GM18511 (cell line): ENCODE measurements at regions not wholly inside any gene's neighbourhood (a gene's known extent, or its start where the extent isn't known, plus 50 kb on each side); places are given as distances from the start of the nearest gene placed in this dataset.
"Not testable (repeated sequence)": the region's sequence is repeated elsewhere in the genome, so short reads cannot be mapped to it uniquely, and the experiment has no call there.

ENCODE experiments used
- ATAC-seq: cut with Tn5 transposase; IDR thresholded peaks from one replicate; pipeline ENCODE4 v1.9.1; 2021; ENCODE audit warnings: mild to moderate bottlenecking, moderate library complexity; ENCODE audit not compliant: unreplicated experiment

DNA sequence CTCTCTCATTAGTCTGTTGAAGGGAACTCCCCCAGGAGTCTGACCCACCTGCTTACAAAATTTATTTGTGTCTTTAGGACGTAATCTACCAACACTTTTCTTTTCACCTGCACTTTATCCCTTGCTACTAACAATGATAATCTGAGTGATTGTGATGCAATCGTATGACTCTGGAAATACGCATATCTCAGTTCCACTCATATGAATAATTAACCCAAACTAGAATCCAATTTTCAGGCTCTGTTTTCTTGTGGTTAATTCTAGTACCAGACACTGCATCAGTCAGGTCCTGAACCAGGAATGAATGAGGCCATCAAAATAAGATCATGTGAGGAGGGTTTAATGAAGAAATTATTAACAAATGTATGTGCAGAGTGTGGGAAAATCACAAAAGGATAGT is 158.4 kb upstream of the SRD5A2 start:
- no peak for ATAC-seq

DNA sequence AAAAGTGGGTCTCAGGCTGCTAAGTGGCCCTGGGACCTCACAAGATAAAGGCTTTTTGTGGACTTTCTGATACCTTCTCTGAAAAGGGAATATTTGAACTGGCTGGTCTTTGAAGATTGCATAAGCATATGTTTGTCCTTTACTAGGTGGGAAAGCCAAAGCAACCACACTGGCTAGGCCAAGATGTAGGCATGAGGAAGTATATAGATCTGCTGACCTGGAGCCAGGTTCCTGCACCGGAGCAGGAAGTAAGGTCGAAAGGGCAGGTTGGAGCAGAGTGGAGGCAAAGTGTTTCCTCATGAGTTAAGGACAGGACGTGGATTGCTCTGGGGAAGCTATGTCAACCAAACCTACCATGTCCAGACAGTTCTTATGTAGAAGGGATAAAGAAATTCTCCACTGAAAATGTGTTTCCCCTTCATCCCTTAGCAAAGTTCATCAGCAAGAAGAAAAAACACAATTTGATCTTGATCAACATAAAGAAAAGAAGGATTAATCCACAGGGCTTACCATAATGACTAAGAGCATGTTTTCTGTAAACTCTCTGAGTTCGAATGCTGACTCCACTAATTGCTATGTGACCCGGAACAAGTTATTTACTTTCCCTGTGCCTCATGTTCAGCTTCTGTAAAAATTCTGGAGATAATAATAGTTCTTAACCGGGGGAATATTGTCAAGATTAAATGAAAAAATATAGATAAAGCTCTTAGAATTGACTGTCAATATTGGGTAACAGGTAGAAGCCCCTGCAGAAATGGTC is 156.1 kb upstream of the SRD5A2 start:
- no peak for ATAC-seq

DNA sequence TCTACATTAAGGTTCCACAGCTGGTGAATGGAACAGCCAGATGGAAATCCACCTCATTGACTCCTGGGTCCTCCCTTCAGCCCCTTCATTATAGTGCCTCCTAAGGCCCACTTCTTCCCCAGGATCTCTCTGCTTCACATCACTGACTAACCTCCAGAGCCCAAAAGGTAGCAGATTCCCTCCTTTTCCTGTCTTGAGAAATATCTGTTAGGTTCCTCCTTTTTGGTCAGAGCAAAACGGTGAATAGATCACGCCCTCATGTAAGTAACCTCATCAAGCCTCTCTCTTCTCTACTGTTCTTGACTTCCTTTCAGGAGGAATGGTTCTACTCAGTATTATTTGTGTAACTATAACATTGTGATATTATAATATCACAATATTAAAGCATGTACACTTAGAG is 155.0 kb upstream of the SRD5A2 start:
- no peak for ATAC-seq

DNA sequence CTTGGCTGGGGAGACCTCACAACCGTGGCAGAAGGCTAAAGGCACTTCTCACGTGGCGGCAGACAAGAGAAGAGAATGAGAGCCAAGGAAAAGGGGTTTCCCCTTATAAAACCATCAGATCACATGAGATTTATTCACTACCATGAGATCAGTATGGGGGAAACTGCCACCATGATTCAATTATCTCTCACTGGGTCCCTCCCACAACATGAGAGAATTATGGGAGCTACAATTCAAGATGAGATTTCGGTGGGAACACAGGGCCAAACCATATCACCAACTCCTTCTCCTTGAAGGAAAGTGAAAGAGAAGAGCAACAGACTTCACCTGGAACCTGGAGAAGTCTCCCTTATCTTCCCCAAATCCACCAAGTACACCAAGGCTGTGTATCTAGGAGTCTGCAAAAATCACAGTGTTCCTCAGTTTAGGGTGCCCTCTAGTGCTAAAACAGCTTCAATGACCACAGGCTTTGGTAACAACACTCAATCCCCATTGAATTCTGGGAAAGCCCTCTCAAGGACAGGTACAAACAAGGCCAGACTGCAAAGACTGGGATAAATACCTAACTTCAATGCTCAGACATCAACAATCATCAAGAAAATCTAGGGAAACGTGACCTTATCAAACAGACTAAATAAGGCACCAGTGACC is 148.8 kb upstream of the SRD5A2 start:
- ATAC-seq = no peak

DNA sequence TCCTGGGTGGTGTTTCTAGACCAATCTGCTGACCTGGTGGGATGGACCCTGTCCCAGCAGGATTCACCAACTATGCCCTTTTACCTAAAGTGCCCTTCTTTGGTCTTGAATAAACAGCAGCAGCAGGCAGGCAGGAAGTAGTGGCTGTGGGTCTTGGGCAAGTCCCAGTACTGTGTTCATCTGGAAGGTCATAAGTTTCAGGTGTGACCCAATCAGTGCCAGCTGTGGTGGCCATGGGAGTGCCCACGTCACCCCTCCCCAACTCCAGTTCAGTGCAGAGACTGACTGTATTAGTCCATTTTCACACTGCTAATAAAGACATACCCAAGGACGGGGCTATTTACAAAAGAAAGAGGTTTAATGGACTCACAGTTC is 148.3 kb upstream of the SRD5A2 start:
- no peak for ATAC-seq

DNA sequence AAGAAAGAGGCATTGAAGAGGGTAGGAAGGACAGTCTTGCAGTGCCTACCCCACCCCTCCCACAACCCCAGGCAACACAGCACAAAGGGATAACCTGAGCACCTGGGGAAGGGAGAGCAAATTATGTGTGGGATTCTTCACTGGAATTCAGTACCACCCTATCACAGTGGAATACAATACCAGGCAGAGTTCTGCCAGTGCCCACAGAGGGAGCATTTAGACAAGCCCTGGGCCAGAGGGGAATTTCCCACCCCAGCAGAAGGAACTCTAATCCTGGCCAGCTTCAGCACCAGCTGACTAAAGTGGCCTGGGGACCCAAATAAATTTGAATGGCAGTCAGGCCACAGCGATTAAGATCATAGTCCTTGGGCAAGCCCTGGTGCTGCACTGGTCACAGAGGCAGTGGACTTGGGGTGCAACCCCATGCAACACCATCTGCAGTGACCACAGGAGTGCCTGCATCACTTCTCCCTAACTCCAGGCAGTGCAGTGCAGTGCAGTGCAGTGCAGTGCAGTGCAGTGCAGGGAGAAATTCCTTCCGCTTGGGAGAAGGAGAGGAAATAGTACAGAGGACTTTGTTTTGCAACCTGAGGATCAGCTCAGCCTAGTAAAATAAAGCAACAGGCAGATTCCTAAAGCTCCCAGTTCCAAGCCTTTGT is 147.8 kb upstream of the SRD5A2 start:
- no peak for ATAC-seq

DNA sequence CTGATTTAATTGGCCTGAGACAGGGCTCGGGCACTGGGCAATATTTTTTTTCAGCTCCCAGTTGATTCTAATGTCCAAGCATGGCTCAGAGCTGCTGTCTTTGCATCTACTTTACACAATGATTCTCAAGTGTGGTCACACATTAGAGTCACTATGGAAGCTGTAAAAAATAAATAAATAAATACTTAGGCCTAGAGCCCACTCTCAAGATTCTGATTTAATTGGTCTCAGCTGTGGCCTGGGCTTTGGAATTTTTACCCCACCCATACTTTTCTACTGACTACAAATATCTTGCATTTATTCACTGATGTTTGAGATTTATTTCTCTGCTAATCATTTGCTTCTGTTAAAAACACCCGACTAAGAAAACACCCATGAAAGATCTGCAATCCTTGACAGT is 145.7 kb upstream of the SRD5A2 start:
- ATAC-seq = no peak

DNA sequence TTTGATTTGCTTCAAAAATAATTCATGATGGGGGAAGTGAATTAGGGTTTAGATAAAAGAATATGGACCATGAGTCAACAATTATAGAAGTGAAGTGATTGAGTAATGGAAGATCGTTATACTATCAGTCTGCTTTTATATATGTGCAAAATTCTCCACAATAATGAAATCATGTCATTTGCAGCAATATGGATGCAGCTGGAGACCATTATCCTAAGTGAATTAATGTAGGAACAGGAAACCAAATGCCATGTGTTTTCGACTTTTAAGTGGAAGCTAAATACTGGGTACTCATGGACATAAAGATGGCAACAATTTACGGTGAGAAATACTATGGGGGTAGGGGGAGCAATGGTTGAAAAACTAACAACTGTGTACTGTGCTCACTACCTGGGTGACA is 144.7 kb upstream of the SRD5A2 start:
- no peak for ATAC-seq

DNA sequence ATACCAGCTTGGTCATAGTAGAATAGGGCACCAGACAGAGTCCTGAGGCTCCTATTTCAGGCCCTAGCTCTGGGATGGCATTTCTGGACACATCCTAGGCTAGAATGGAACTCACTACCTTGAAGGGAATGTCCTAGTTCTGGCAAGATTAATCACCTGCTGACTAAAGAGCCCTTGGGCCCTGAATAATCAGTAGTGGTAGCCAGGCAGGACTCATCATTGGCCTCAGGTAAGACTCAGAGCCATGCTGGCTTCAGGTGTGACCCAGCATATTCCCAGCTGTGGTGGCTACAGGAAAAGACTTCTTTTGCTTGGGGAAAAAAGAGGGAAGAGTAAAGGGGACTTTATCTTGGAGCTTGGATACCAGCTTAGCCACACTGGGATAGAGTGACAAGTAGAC is 131.0 kb upstream of the SRD5A2 start:
- ATAC-seq = no peak

DNA sequence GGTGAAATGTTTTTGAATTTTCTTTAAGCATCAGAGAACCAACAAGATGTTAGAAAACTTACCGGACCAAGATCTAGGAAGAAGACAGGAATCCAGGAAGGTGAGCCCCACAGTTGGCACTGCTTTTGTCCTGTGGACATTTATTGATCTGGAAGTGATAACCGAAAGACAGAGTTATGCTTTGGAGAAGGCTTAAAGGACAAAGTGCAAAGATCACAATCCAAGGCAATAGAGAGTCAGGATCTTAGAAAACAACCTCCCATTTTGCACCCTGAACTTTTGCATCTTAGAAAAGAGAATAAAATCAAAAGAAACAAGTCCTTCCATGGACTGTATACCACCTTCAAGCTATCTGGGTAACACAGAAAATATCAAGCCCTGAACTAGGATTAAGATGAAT is 129.4 kb upstream of the SRD5A2 start:
- ATAC-seq = no peak

DNA sequence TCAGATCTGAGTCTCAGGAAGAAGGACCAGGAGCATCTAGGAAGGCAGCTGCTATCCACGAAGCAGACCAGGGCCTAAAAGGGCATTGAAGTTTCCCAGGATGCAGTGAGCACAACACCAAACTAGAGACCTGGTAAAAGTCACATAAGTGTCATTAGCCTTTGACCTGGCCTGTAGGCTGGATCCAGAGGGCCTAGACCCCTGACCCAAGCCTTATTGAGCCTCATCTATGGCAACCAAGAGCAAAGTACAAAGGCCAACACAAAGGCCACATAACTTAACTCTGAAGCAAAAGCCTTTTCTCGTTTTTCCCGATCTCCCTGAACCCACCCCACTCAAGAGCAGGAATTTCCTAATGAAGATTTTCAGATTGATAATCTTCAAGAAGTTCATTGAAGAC is 127.3 kb upstream of the SRD5A2 start:
- ATAC-seq = no peak

DNA sequence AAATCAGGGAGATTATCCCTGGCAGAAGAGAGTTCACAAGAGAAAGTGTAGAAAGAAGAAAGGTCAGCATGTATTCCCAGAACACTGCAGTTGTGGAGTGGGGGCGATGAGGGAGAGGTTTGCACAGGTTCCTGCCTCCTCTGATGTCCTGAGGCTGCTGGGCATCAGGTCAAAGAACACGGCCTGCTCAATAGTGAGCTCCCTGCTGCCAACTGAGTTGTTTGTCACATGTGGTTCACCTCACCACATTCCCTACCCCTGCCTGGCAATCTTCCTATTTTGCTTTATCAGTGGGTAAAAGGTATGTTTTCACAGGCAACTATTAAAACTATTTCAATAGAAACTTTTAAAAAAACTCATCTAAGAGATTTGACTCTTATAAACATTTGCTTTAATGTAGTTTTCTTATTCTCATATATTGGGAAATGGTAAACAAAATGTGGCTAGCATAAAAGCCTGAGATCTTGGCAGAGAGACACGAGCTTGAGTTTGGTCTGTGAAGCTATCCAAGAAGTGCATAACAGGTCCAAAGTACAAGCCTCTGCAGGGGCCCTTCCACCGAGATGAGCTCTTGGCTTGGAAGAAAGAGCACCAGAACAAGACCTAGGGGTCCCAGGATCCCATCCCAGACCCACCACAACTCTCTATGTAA is 123.9 kb upstream of the SRD5A2 start:
- no peak for ATAC-seq

DNA sequence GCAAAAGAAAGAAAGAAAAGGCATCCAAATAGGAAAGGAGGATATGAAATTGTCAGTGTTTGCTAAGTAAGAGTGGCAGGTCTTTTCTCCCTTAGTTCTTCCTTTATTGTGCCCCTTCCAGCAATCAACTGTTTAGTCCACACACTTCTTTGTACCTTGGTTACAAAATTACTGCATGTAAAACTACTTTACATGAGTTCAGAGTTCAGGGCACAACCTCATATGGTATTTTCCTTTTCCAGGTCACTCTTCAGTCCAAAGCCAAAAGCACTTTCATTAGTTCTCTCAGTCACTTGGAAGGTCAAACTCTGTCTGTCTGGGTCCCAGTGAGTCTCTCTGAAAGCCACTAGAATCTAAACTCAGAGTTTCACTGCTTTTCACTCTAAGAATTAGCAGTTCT is 122.5 kb upstream of the SRD5A2 start:
- ATAC-seq = no peak

DNA sequence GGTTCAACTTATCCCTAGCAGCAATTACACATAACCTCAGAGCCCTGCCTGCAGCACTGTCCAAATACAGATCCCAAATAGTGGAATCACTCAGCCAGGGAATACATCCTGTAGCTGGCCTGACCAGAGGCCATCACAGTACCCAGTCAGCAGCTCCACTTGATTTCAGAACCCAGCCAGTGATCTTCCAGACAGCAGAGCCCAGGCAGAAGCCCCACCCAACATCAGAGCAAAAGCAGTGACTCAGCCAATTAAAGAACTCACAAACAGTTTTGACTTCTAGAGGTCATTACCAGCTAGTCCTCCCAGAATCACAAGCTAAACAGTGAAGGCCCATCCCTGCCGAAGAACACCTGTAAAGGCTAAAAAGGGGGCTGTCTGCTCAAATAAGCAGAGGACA is 118.0 kb upstream of the SRD5A2 start:
- ATAC-seq = no peak

DNA sequence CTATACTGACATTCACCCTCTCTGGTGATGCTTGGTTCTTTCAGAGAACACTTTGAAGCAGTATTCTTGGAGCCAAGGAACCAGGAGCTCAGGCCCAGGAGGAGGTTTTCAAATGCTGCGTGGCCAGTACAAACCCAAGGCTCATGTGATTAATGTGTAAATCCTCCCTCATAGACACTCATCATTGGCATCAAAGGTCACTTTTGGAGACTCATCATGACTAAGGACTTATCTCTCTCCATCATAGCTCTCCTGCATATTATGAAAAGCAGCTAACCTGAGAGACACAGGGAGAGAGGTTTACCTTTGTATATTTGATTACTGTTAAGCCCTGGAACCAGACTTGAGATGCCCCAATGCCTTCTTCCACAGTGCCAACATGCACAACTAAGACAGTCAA is 115.3 kb upstream of the SRD5A2 start:
- ATAC-seq = no peak

DNA sequence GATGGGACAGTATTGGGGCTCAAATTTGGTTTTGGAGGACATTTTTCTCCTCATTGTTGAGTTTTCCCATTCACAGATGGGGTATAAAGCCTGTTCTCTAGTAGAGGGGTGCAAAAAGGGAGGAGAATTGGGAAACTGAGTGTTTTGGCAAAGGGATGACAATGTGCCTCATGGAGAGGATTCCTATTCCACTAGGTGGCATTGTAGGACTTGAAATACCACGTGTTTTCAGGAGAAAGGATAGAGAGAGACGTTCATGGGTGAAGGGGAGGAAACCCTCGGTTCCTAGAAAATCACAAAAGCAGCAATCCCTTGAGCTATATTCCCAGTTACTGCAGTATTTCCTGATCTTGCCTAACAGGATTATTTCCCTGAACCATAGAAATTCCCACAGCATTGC is 113.7 kb upstream of the SRD5A2 start:
- no peak for ATAC-seq

DNA sequence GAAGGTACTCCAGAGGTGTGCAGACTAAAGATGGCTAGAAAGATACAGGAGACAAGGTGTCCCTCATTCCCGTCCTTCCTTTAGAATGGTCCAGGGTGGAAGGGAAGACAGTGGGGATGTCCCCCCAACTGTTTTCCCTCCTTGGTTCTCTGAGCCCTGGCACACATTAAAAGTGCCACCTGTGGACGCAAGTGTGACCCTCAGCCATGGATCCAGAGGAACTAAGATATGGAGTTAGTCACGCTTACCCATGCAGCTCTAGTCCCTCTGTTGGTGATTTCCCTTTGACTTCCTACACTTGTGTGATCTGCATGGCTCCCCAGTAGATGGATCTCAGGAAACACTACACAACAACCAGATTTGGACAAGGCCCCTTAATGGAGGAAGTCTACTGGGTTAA is 113.1 kb upstream of the SRD5A2 start:
- no peak for ATAC-seq

DNA sequence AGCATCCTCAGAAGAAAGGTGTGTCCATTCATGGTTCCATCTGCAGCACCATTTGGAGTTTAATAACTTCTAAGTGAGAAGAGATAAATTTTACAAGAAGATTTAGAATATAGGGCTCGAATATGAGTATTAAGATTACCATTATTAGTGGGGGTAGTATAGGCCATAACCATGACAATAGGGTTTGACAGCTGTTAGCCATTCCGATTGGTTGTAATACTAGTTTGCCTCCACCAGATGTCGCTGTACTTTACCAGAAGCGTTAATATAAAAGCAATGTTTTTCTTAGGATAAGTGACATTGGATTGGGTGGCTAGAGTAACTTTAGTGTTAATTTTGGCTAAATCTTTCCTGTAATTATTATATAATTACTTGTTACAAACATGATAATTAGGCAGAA is 107.5 kb upstream of the SRD5A2 start:
- no peak for ATAC-seq

DNA sequence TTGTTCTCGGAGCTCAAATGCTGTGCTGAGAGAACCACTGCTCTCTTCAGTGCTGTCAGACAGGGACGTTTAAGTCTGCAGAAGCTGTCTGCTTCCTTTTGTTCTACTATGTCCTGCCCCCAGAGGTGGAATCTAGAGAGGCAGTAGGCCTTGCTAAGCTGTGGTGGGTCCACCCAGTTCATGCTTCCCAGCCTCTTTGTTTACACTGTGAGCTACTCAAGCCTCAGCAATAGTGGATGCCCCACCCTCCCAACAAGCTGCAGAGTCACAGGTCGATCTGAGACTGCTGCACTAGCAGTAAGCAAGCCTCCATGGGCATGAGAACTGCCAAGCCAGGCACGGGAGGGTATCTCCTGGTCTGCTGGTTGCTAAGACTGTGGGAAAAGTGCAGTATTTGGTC is 102.8 kb upstream of the SRD5A2 start:
- not testable (repeated sequence) for ATAC-seq

DNA sequence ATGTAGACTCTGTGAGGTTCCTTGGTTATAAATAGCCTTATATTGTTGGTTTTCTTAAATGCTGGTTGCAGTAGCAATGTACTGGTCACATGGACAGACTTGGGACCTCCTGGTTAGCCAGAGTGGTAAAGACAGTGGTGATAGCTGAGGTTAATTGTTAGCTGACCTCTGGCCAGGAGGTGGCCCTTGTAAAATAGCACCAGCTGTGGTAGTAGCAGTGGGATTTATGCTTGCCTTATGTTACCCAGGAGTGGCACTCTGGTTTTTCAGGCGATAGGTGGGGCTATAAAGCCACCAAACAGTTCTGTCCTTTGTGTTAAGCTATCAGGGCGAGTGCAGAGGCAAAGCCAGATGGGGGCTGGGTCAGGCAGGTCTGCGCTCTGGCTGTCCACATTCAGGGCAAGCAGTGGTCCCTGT is 94.8 kb upstream of the SRD5A2 start:
- no peak for ATAC-seq

DNA sequence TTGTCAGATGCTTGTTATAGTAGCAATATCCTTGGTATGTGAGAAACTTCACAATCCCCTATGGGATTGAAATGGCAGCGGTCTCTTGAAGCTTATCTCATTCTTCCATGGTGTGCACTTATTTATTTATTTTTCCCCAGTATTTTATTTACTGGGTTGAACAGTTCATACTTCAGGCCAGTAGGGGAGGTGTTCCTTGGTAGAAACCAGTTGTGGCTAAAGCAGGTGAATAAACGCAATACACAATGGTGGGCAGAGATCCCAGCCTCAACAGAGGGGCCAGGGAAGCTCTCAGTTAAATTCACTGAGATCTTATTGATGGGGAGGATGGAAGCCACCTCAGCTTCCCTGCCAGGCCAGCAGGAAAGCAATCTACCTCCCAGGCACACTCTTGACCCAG is 93.7 kb upstream of the SRD5A2 start:
- ATAC-seq = no peak

DNA sequence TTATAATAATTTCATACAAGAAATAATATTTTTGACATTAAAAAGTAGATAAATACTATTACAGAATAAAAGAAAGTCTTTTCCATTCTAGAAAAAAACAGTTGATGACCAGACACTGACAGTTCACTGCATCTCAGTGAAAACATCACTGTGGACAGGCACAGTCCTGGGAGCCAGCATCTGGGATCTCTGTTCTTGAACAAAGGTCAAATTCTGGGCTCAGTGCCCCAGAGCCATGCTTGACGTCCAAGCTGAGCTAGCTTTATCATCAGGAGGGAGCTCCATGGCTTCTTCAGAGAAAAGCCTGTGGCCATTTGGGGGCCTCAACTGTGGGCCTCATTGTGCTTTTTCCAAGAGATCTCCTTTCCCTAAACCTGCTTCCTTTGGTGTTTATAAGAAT is 86.1 kb upstream of the SRD5A2 start:
- ATAC-seq = no peak
